GM12872 (cell line): ENCODE measurements at regions not wholly inside any gene's neighbourhood (a gene's known extent, or its start where the extent isn't known, plus 50 kb on each side); places are given as distances from the start of the nearest gene placed in this dataset.

Source experiments
- TF ChIP-seq, protein P1 (sequence below): IDR thresholded peaks from 3 replicates; pipeline ENCODE4 v1.5.1; 2011; ENCODE audit warnings: low read depth, mild to moderate bottlenecking, low read length, moderate library complexity; ENCODE audit not compliant: insufficient read depth

DNA sequence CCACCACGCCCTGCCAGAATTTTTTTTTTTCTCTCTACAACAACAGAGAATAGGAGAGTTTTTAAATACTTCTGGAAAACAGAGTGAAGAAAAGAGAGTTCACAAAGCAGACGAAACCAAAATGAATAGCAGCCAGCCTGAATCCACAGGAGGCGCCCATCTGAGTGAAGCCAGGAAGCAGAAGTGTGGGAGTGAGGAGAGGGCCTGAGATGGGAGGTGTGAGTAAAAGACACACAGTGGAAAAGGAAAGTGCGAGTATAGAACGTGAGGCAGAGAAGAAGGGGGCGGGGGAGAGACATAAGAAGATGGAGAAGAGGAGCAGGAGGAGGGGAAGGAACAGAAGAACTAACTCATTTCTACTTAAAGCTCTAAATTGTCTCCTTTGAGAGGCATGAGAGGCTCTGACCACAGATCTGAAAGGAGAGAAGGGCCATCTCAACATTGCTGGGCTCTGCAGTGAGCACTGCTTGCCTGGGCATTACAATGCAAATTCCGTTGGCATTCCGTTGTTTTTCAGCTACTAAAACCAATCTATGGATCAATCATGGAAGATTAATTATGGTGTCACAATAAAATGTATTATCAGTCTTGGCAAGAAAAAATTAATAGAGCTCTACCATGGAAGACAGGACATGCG, 140.1 kb upstream of the CPSF6 start:
- TF ChIP-seq, protein P1, sequence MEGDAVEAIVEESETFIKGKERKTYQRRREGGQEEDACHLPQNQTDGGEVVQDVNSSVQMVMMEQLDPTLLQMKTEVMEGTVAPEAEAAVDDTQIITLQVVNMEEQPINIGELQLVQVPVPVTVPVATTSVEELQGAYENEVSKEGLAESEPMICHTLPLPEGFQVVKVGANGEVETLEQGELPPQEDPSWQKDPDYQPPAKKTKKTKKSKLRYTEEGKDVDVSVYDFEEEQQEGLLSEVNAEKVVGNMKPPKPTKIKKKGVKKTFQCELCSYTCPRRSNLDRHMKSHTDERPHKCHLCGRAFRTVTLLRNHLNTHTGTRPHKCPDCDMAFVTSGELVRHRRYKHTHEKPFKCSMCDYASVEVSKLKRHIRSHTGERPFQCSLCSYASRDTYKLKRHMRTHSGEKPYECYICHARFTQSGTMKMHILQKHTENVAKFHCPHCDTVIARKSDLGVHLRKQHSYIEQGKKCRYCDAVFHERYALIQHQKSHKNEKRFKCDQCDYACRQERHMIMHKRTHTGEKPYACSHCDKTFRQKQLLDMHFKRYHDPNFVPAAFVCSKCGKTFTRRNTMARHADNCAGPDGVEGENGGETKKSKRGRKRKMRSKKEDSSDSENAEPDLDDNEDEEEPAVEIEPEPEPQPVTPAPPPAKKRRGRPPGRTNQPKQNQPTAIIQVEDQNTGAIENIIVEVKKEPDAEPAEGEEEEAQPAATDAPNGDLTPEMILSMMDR, result no peak

DNA sequence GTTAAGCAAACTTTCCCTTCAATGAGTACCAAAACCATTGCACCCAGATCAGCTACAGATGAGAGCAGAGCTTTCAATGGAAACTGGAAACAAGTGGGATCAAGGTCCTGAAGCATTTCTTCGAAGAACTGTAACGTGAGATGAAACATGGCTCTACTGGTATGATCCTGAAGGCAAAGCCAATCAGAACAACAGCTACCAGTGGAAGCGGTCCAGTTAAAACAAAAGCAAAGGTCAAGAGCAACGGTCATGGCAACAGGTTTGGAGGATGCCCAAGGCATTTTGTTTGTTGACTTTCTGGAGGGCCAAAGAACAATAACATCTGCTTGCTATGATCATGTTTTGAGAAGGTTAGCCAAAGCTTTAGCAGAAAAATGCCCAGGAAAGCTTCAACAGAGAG, 137.9 kb upstream of the CPSF6 start:
- TF ChIP-seq, protein P1, result no peak

DNA sequence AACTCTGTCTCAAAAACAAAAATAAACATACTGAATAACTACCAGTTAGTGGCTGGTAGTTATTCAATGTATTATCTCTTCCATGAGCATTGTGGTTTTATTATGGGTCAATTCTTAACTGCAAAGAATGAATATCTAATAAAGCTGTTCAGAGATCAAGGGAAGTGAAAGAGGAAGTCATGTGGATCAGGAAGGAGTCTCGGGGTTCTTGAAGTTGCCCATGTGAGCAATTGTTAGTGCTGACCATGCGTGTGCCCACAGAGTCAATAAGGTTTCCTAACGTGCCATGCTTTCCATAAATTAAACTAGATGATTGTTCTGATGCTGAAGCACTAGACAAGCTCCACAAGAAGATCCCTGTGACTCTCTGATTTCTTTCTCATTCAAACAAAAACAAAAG, 136.5 kb upstream of the CPSF6 start:
- TF ChIP-seq, protein P1, result no peak

DNA sequence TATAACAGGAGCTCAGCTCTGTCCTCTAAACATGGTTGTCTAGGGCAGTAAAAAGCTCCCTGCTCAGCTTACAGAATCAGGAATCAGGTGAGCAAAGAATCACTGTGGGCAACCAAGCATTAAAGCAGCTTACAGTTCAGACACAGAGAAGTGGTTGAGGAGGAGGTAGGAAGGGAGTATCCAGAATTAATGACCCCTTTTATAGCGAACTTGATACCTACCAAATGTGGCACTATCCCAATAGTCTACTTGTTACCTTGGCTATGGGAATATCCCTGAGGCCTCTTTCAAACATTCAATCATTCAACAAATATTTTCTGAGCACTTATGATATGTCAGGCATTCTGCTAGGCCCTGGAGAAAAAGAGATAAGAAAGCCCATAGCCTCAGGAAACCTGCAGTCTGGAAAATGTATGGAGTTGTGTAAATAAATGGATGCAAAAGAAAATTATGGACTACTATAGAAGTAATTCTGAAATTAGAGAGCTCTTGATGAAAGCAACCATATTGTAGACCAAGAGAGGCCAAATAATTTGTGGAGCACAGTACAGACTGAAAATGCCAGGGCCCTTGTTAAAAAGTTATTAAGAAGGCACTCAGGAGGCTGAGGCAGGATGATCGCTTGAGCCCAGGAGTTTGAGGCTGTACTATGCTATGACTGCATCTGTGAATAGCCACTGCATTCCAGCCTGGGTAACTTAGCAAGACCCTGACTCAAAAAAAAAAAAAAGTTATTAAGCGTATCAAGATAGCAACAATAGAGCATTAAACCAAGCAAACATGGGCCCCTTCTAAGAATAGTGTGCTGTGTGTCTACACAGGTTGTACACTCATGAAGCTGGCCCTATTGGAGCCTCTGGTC, 134.0 kb upstream of the CPSF6 start:
- TF ChIP-seq, protein P1, result no peak

DNA sequence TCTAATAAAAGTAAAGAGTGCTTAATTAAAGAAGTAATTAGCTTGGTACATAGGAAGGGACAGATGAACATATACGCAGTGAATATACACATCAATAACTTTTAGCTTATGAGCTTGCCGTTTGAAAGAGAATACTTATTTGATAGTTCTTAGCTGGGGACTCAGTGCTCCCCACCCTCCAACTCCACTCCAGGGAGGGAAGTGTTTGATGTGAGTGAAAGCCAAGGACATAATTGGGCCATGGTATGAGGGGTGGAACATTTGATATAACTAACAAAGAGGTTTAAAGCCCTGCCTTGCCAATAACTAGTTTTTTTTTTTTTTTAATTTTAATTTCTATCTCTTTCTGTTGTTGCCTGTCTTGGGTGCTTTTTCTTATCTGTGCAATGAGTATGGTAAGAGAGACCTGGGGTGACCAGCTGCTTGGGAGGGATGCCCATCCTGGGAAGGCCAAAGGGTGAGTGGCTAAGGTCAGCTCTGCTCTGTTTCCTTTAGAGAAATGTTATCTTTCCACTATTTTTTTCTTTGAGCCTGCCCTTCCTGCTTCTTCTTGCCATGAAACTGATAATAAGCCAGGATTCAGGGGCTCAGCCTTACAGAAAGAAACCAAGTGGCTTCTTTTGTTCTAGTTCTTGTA, 132.8 kb upstream of the CPSF6 start:
- TF ChIP-seq, protein P1, result no peak

DNA sequence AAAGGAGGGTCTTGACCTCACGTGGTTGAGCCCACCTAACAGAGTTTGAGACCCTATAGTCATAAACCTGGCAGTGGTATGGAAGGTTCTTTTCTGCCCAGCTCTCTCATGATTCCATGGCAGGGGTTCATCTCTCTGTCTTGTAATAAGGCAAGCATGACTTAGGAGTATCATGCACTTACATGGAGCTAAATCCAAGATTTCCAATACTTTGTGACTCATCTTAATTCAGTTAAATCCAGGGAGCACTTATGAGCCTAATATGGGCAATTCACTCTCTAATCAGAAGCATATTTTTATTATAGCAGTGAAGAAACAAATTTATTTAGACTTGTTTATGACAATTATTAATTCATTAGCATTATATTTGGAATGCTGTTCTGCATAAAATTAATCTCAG, 131.8 kb upstream of the CPSF6 start:
- TF ChIP-seq, protein P1, result no peak

DNA sequence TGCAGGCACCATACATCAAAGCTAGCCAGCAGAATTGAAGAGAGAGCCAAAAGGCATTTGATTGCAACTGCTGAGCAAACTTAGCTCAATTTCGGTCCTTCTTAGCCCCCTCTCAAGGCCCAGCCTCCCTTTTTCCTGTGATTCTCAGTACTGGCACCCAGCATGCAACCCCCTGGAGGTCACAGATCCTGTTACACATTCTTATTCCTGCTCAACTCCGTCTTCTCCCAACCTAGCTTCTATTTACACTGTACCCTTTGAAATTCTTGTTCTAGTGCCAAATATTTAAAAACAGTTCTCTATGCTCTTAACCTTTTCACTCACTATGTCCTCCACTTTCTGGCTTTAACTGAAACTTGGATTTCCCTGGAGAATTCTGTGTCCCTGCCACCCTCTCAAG, 131.3 kb upstream of the CPSF6 start:
- TF ChIP-seq, protein P1, result no peak
